ENCODE measurements at regions not wholly inside any gene's neighbourhood (a gene's known extent, or its start where the extent isn't known, plus 50 kb on each side); places are given as distances from the start of the nearest gene placed in this dataset.

DNA sequence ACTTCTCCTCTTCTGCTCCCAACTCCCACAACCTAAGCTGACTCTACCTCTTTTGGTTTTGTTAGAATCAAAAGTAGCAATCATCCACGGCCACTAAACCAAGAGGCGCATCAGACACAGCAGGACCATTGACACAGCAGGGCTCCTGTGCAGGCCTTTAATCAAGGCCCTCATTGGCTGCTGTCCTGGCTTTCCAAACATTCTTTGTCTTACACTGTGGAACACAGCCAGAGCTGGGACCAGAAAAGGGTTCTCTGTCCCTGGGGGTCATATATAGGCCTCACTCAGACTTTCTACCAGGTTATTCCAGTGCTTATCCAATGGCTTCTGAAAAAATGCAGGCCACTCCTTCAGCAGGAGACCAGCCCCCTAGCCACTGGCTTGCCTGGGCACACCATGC is 212.7 kb upstream of the NTM start:
- TF ChIP-seq, protein P1, sequence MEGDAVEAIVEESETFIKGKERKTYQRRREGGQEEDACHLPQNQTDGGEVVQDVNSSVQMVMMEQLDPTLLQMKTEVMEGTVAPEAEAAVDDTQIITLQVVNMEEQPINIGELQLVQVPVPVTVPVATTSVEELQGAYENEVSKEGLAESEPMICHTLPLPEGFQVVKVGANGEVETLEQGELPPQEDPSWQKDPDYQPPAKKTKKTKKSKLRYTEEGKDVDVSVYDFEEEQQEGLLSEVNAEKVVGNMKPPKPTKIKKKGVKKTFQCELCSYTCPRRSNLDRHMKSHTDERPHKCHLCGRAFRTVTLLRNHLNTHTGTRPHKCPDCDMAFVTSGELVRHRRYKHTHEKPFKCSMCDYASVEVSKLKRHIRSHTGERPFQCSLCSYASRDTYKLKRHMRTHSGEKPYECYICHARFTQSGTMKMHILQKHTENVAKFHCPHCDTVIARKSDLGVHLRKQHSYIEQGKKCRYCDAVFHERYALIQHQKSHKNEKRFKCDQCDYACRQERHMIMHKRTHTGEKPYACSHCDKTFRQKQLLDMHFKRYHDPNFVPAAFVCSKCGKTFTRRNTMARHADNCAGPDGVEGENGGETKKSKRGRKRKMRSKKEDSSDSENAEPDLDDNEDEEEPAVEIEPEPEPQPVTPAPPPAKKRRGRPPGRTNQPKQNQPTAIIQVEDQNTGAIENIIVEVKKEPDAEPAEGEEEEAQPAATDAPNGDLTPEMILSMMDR (IDR thresholded peaks at IDR 0.05) = no peak
- TF ChIP-seq POLR2A (IDR thresholded peaks at IDR 0.05) (no peak), EP300 (IDR thresholded peaks at IDR 0.05) (no peak)
